ENCODE measurements at regions not wholly inside any gene's neighbourhood (a gene's known extent, or its start where the extent isn't known, plus 50 kb on each side); places are given as distances from the start of the nearest gene placed in this dataset.

DNA sequence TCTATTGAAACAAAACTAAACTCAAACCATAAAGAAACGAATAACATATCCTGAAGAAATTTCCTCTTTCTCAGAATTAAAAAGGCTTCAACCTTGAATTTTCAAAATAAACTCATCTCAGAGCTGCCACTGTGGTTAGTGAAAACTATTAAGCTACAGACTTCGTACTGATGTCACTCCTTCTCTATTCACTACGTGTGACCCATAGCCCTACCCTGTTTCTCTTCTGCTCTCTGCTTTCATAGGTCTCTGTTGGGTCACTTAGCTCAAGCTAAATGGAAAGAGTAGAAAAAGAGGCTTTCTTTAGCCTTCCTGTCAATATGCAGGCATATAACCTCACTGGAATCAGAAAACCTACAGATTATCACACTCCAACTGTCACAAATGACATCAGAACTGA, 126.6 kb upstream of the MME start:
- Histone ChIP-seq H2BK120ac (ENCODE audit: insufficient read depth, low read length, poor library complexity) (no peak overlapping the region), H3K9me3 (ENCODE audit: insufficient read depth, low read depth, low read length) (no peaks in the 10 kb centered on the region), H2BK5ac (ENCODE audit: low read depth, low read length, poor library complexity) (no peak overlapping the region), H3K14ac (ENCODE audit: low read length) (no peak overlapping the region), H4K8ac (ENCODE audit: low read depth, low read length) (no peak overlapping the region), H3K4me3 (ENCODE audit: low read depth, low read length) (no peak overlapping the region), H2BK12ac (ENCODE audit: low read length) (no peak overlapping the region), H3K18ac (ENCODE audit: low read length) (no peak overlapping the region), H3K79me1 (ENCODE audit: low read length) (no peaks in the 10 kb centered on the region), H2AK5ac (ENCODE audit: low read length) (no peak overlapping the region), H2AFZ (ENCODE audit: insufficient read depth, low read length, poor library complexity) (no peak overlapping the region), H3K36me3 (ENCODE audit: control insufficient read depth in 1 of 2, insufficient read depth in 2 of 2, low read length in 2 of 2) (no peaks in the 10 kb centered on the region), H3K27me3 (ENCODE audit: insufficient read depth, low read length) (no peaks in the 10 kb centered on the region), H3K4me2 (ENCODE audit: low read length) (no peak overlapping the region), H3K9ac (ENCODE audit: low read length) (no peak overlapping the region), H3K4me1 (ENCODE audit: control insufficient read depth in 1 of 2, insufficient read depth in 2 of 2, low read length in 2 of 2) (peaks cover 2 to 3% of the 10 kb centered on the region in 2 experiments), H4K12ac (ENCODE audit: low read depth, low read length) (no peak overlapping the region), H3K79me2 (ENCODE audit: control insufficient read depth, insufficient read depth, low read length, poor library complexity) (no peaks in the 10 kb centered on the region), H3K23ac (ENCODE audit: low read length) (no peak overlapping the region), H3K27ac (ENCODE audit: low read depth, low read length) (no peak overlapping the region), H3K4ac (ENCODE audit: low read depth, low read length) (no peak overlapping the region), H4K91ac (ENCODE audit: low read depth, low read length) (no peak overlapping the region)
- no CpG with 5 or more reads among the region's 3 CpGs for WGBS (ENCODE audit: extremely low coverage, insufficient coverage, insufficient read length)
- DNase-seq: no peak

DNA sequence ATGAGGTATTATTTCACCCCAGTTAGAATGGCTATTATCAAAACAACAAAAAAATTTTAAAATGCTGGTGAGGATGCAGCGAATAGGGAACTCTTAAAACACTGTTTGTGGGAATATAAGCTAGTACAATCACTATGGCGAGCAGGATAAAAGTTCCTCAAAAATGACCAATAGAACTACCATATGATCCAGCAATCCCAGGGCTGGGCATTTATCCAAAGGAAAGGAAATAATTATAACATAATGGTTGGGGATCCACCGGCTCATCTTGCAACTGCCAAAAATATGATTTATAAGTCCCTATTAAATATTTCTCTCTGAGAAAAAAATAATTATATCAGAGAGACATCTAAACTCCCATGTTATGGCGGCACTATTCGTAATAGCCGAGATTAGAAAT, 127.6 kb upstream of the MME start:
- no peak overlapping the region for H4K12ac ChIP-seq (ENCODE audit: low read depth, low read length)
- H3K27me3 ChIP-seq (ENCODE audit: insufficient read depth, low read length): no peaks in the 10 kb centered on the region
- no peak overlapping the region for H2BK12ac ChIP-seq (ENCODE audit: low read length)
- no peaks in the 10 kb centered on the region for H3K79me1 ChIP-seq (ENCODE audit: low read length)
- no peak overlapping the region for H2AFZ ChIP-seq (ENCODE audit: insufficient read depth, low read length, poor library complexity)
- WGBS (ENCODE audit: extremely low coverage, insufficient coverage, insufficient read length): no CpG with 5 or more reads among the region's 6 CpGs
- no peak overlapping the region for H2AK5ac ChIP-seq (ENCODE audit: low read length)
- H3K36me3 ChIP-seq (ENCODE audit: control insufficient read depth in 1 of 2, insufficient read depth in 2 of 2, low read length in 2 of 2): no peaks in the 10 kb centered on the region
- H3K9me3 ChIP-seq (ENCODE audit: insufficient read depth, low read depth, low read length): no peaks in the 10 kb centered on the region
- H2BK5ac ChIP-seq (ENCODE audit: low read depth, low read length, poor library complexity): no peak overlapping the region
- H3K4me1 ChIP-seq (ENCODE audit: control insufficient read depth in 1 of 2, insufficient read depth in 2 of 2, low read length in 2 of 2): peaks cover 2 to 3% of the 10 kb centered on the region in 2 experiments
- H4K91ac ChIP-seq (ENCODE audit: low read depth, low read length): no peak overlapping the region
- no peak overlapping the region for H3K27ac ChIP-seq (ENCODE audit: low read depth, low read length)
- H3K79me2 ChIP-seq (ENCODE audit: control insufficient read depth, insufficient read depth, low read length, poor library complexity): no peaks in the 10 kb centered on the region
- no peak overlapping the region for H4K8ac ChIP-seq (ENCODE audit: low read depth, low read length)
- DNase-seq: no peak
- no peak overlapping the region for H3K4ac ChIP-seq (ENCODE audit: low read depth, low read length)
- H3K4me3 ChIP-seq (ENCODE audit: low read depth, low read length): no peak overlapping the region
- H3K14ac ChIP-seq (ENCODE audit: low read length): no peak overlapping the region
- no peak overlapping the region for H3K9ac ChIP-seq (ENCODE audit: low read length)
- H2BK120ac ChIP-seq (ENCODE audit: insufficient read depth, low read length, poor library complexity): no peak overlapping the region
- no peak overlapping the region for H3K4me2 ChIP-seq (ENCODE audit: low read length)
- no peak overlapping the region for H3K23ac ChIP-seq (ENCODE audit: low read length)
- no peak overlapping the region for H3K18ac ChIP-seq (ENCODE audit: low read length)

- Histone ChIP-seq H2BK12ac (ENCODE audit: low read length) (no peak overlapping the region), H3K4me2 (ENCODE audit: low read length) (no peak overlapping the region), H3K79me2 (ENCODE audit: control insufficient read depth, insufficient read depth, low read length, poor library complexity) (no peaks in the 10 kb centered on the region), H3K4me3 (ENCODE audit: low read depth, low read length) (no peak overlapping the region), H2AK5ac (ENCODE audit: low read length) (no peak overlapping the region), H2AFZ (ENCODE audit: insufficient read depth, low read length, poor library complexity) (no peak overlapping the region), H3K9me3 (ENCODE audit: insufficient read depth, low read depth, low read length) (no peaks in the 10 kb centered on the region), H3K27ac (ENCODE audit: low read depth, low read length) (no peak overlapping the region), H3K23ac (ENCODE audit: low read length) (no peak overlapping the region), H4K91ac (ENCODE audit: low read depth, low read length) (no peak overlapping the region), H2BK5ac (ENCODE audit: low read depth, low read length, poor library complexity) (no peak overlapping the region), H3K14ac (ENCODE audit: low read length) (no peak overlapping the region), H3K9ac (ENCODE audit: low read length) (no peak overlapping the region), H4K8ac (ENCODE audit: low read depth, low read length) (no peak overlapping the region), H3K79me1 (ENCODE audit: low read length) (no peaks in the 10 kb centered on the region), H3K27me3 (ENCODE audit: insufficient read depth, low read length) (no peaks in the 10 kb centered on the region), H4K12ac (ENCODE audit: low read depth, low read length) (no peak overlapping the region), H2BK120ac (ENCODE audit: insufficient read depth, low read length, poor library complexity) (no peak overlapping the region), H3K18ac (ENCODE audit: low read length) (no peak overlapping the region), H3K4ac (ENCODE audit: low read depth, low read length) (no peak overlapping the region), H3K4me1 (ENCODE audit: control insufficient read depth in 1 of 2, insufficient read depth in 2 of 2, low read length in 2 of 2) (no peaks in the 10 kb centered on the region), H3K36me3 (ENCODE audit: control insufficient read depth in 1 of 2, insufficient read depth in 2 of 2, low read length in 2 of 2) (no peaks in the 10 kb centered on the region)
- DNase-seq: no peak
- WGBS (ENCODE audit: extremely low coverage, insufficient coverage, insufficient read length): no CpG with 5 or more reads among the region's 2 CpGs
Observed at GRCh38 chr3:154943981-154944380, 136.1 kb upstream of the MME start.

DNA sequence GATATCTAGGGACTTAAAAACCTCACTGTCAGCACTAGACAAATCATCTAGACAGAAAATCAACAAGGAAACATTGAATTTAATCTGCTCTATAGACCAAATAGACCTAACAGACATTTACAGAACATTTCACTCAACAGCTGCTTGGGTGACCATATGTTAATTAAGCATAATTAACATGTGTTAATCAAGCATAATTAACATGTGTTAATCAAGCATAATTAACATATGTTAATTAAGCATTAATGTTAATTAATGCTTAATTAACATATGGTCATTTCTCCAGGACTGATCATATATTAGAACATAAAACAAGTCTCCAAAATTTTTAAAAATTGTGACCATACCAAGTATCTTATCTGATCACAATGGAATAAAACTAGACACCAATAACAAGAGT, 137.3 kb upstream of the MME start:
- Histone ChIP-seq H3K27ac (ENCODE audit: low read depth, low read length) (no peak overlapping the region), H2BK5ac (ENCODE audit: low read depth, low read length, poor library complexity) (no peak overlapping the region), H4K8ac (ENCODE audit: low read depth, low read length) (no peak overlapping the region), H4K91ac (ENCODE audit: low read depth, low read length) (no peak overlapping the region), H3K4me2 (ENCODE audit: low read length) (no peak overlapping the region), H3K9ac (ENCODE audit: low read length) (no peak overlapping the region), H3K36me3 (ENCODE audit: control insufficient read depth in 1 of 2, insufficient read depth in 2 of 2, low read length in 2 of 2) (no peaks in the 10 kb centered on the region), H2BK12ac (ENCODE audit: low read length) (no peak overlapping the region), H3K4ac (ENCODE audit: low read depth, low read length) (no peak overlapping the region), H2BK120ac (ENCODE audit: insufficient read depth, low read length, poor library complexity) (no peak overlapping the region), H3K18ac (ENCODE audit: low read length) (no peak overlapping the region), H3K27me3 (ENCODE audit: insufficient read depth, low read length) (no peaks in the 10 kb centered on the region), H3K9me3 (ENCODE audit: insufficient read depth, low read depth, low read length) (no peaks in the 10 kb centered on the region), H3K23ac (ENCODE audit: low read length) (no peak overlapping the region), H3K4me1 (ENCODE audit: control insufficient read depth in 1 of 2, insufficient read depth in 2 of 2, low read length in 2 of 2) (no peaks in the 10 kb centered on the region), H2AFZ (ENCODE audit: insufficient read depth, low read length, poor library complexity) (no peak overlapping the region), H2AK5ac (ENCODE audit: low read length) (no peak overlapping the region), H3K14ac (ENCODE audit: low read length) (no peak overlapping the region), H3K79me1 (ENCODE audit: low read length) (no peaks in the 10 kb centered on the region), H3K79me2 (ENCODE audit: control insufficient read depth, insufficient read depth, low read length, poor library complexity) (no peaks in the 10 kb centered on the region), H3K4me3 (ENCODE audit: low read depth, low read length) (no peak overlapping the region), H4K12ac (ENCODE audit: low read depth, low read length) (no peak overlapping the region)
- DNase-seq: no peak

DNA sequence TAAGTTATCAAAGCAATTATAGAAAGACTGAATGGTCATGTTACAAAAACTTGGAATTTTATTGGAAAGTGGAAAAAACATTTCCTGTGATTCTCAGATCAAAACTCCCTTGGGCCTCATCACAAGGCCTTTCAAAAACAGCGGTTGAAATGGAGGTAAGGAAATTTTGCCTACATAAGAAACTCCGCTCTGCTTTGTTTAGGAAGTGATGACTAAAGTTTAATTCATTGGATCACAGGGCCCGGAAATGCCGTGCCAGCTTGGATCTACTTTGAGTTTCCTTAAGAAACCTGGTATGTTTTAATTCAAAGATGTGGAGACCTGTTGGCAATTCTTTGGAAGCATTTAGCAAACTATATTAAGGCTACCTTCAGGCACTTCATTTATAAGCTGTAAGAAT, 143.9 kb upstream of the MME start:
- H2AFZ ChIP-seq (ENCODE audit: insufficient read depth, low read length, poor library complexity): no peak overlapping the region
- H4K8ac ChIP-seq (ENCODE audit: low read depth, low read length): no peak overlapping the region
- DNase-seq: no peak
- no peaks in the 10 kb centered on the region for H3K27me3 ChIP-seq (ENCODE audit: insufficient read depth, low read length)
- H2BK12ac ChIP-seq (ENCODE audit: low read length): no peak overlapping the region
- H2AK5ac ChIP-seq (ENCODE audit: low read length): no peak overlapping the region
- H4K91ac ChIP-seq (ENCODE audit: low read depth, low read length): no peak overlapping the region
- no peak overlapping the region for H3K4ac ChIP-seq (ENCODE audit: low read depth, low read length)
- no peaks in the 10 kb centered on the region for H3K36me3 ChIP-seq (ENCODE audit: control insufficient read depth in 1 of 2, insufficient read depth in 2 of 2, low read length in 2 of 2)
- H4K12ac ChIP-seq (ENCODE audit: low read depth, low read length): no peak overlapping the region
- no peaks in the 10 kb centered on the region for H3K4me1 ChIP-seq (ENCODE audit: control insufficient read depth in 1 of 2, insufficient read depth in 2 of 2, low read length in 2 of 2)
- no peak overlapping the region for H3K4me2 ChIP-seq (ENCODE audit: low read length)
- WGBS (ENCODE audit: extremely low coverage, insufficient coverage, insufficient read length): no CpG with 5 or more reads among the region's 4 CpGs
- no peak overlapping the region for H3K4me3 ChIP-seq (ENCODE audit: low read depth, low read length)
- H3K14ac ChIP-seq (ENCODE audit: low read length): no peak overlapping the region
- H2BK120ac ChIP-seq (ENCODE audit: insufficient read depth, low read length, poor library complexity): no peak overlapping the region
- no peaks in the 10 kb centered on the region for H3K9me3 ChIP-seq (ENCODE audit: insufficient read depth, low read depth, low read length)
- H3K18ac ChIP-seq (ENCODE audit: low read length): no peak overlapping the region
- H3K79me2 ChIP-seq (ENCODE audit: control insufficient read depth, insufficient read depth, low read length, poor library complexity): no peaks in the 10 kb centered on the region
- no peak overlapping the region for H3K9ac ChIP-seq (ENCODE audit: low read length)
- no peak overlapping the region for H3K27ac ChIP-seq (ENCODE audit: low read depth, low read length)
- H3K79me1 ChIP-seq (ENCODE audit: low read length): no peaks in the 10 kb centered on the region
- H2BK5ac ChIP-seq (ENCODE audit: low read depth, low read length, poor library complexity): no peak overlapping the region
- H3K23ac ChIP-seq (ENCODE audit: low read length): no peak overlapping the region
